ENCODE measurements at regions not wholly inside any gene's neighbourhood (a gene's known extent, or its start where the extent isn't known, plus 50 kb on each side); places are given as distances from the start of the nearest gene placed in this dataset.

DNA sequence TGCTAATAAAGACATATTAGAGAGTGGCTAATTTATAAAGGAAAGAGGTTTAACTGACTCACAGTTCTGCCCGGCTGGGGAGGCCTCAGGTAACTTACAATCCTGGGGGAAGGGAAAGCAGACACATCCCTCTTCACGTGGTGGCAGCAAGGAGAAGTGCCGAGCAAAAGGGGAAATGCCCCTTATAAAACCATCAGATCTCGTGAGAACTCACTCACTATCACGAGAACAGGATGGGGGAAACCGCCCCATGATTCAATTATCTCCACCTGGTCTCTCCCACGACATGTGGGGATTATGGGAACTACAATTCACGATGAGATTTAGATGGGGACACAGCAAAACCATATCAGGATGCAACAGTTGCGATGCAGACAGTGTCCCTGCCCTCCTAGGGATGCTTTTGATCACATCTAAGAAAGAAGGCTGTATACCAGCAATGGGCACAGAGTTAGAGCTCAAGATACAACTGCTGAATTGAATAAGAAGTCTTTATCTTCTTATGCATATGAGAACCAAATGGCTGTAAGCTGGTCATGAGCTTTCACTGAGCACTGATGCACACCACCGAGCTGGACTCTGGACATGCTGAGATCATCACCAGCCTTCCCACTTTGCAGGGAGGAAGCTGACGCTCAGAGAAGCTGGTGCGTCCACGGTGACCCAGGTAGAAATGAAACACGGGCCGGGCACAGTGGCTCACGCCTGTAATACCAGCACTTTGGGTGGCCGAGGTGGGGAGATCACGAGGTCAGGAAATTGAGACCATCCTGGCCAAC is 255.2 kb downstream of the MN1 start:
- no peak for TF ChIP-seq POLR2A (IDR thresholded peaks at IDR 0.05; ENCODE audit: low read depth, low read length)
- no peak for DNase-seq (ENCODE audit: insufficient read length, low spot score)
- FAIRE-seq, result no peak

DNA sequence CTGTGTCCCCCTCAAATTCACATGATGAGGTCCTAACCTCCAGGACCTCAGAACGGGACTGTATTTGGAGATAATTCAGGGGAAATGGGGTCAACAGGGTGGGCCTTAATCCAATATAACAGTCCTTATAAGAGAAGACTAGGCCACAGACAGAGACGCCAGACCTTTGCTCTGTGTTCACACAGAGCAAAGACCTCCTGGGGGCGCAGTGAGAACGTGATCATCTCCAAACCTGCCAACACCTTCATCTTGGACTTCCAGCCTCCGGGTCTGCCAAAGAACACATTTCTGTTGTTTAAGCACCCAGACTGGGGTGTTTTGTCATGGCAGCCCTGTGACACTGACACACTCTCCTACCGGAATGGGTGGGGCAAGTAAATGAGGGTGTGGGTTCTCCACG is 250.2 kb downstream of the MN1 start:
- no peak for TF ChIP-seq POLR2A (IDR thresholded peaks at IDR 0.05; ENCODE audit: low read depth, low read length)

DNA sequence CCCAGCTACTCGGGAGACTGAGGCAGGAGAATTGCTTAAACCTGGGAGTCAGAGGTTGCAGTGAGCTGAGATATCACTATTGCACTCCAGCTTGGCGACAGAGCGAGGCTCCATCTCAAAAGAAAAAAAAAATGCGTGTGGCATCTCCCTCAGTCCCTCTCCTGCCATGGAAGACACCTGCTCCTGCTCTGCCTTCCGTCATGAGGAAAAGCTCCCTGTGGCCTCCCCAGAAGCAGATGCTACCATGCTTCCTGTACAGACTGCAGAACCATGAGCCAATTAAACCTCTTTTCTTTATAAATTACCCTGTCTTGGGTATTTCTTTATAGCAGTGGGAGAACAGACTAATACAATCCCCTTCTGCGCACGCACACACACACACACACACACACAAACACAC is 249.4 kb downstream of the MN1 start:
- no peak for TF ChIP-seq POLR2A (IDR thresholded peaks at IDR 0.05; ENCODE audit: low read depth, low read length)
- FAIRE-seq (no peak), DNase-seq (ENCODE audit: insufficient read length, low spot score) (no peak)

More for the DNA sequence above, 250.2 kb downstream of the MN1 start:
- no peak for DNase-seq (ENCODE audit: insufficient read length, low spot score)
- no peak for FAIRE-seq

DNA sequence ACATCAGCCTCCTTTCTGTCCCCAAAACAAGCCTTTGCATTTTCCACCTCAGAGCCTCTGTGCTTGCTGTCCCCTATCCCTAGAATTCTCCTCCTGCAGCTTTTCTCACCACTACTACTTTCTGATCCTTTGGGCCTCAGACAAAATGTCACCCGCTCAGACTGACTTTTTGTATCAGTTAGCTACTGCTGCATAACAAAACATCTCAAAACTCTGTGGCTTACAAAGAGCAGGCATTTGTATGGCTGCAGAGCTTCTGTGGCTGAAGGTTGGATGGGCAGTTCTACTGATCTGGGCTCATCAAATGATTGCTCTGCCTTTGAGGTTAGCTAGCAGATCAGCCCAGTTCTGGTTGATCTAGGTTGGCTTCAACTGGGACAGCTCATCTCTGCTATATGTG is 248.7 kb downstream of the MN1 start:
- DNase-seq (ENCODE audit: insufficient read length, low spot score), result no peak
- no peak for TF ChIP-seq POLR2A (IDR thresholded peaks at IDR 0.05; ENCODE audit: low read depth, low read length)
- no peak for FAIRE-seq

DNA sequence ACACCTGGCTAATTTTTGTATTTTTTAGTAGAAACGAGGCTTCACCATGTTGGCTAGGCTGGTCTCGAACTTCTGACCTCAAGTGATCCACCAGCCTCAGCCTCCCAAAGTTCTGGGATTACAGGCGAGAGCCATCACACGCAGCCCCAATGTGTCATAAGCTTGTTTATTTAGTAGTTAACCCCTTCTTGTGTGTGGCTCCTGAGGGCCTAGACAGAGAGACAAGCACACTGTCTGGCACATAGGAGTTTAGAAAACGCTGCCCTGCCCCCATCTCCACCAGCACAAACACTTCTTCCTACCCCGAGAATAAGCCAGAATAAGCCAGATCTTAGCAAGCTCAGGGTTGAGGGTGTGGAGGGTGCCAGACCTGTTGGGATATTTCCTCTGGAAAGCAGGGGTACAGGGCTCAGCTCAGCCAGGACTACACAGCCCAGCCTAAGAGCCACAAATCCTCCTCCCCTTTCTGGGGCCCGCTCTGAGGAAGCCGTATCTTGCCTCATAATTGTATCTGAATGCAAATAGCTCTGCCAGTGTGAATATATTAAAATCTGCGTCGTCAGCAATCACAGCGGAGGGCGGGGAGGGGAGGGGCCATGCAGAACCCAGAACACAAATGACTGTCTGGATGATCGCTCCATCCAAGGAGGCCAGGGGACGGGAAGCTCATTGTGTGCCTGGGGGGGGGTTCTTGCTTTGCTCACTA is 247.3 kb downstream of the MN1 start:
- DNase-seq (ENCODE audit: insufficient read length, low spot score) (no peak), FAIRE-seq (no peak)
- no peak for TF ChIP-seq POLR2A (IDR thresholded peaks at IDR 0.05; ENCODE audit: low read depth, low read length)

DNA sequence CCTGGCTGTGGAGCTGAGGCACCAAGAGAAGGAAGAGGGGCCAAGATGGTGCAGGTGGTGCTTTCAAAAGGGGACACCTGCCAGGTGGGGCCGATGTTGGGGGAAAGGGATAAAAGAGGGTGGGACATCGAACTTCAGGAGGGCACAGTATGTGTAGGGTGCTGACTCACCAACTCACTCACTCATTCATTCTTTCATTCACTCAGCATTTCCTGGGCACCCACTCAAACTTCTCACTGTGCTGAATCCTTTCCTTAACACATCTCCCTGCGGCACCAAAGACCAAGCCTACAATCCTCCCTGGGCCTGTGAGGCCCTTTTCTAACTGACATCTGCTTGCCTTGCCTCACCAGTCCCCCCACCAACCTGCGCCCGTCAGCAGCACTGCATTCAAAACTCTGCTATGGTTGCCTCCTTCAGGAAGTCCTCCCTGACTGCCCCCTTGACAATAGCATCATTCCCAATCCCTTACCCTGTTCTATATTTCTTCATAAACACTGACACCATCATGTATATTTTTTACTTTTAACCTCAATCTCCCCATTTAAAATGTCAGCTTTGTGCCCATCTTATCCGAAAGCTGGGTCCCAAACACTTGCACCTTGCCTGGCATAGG is 246.6 kb downstream of the MN1 start:
- TF ChIP-seq POLR2A (IDR thresholded peaks at IDR 0.05; ENCODE audit: low read depth, low read length), result no peak
- no peak for DNase-seq (ENCODE audit: insufficient read length, low spot score)
- FAIRE-seq, result no peak

DNA sequence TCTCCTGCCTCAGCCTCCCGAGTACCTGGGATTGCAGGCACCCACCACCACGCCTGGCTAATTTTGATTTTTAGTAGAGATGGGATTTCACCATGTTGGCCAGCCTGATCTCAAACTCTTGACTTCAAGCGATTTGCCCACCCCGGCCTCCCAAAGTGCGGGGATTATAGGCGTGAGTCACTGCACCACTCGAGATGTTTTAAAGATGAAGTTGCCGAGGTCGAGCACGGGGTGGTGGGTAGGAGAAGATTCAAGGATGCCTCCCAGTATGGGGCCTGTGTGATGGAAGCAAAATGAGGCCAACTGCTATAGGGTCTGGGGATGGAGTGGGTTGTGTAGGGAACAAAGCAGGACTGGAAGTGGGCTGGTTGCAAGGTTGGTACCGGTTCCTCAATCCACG is 245.2 kb downstream of the MN1 start:
- no peak for FAIRE-seq
- no peak for TF ChIP-seq POLR2A (IDR thresholded peaks at IDR 0.05; ENCODE audit: low read depth, low read length)
- no peak for DNase-seq (ENCODE audit: insufficient read length, low spot score)

DNA sequence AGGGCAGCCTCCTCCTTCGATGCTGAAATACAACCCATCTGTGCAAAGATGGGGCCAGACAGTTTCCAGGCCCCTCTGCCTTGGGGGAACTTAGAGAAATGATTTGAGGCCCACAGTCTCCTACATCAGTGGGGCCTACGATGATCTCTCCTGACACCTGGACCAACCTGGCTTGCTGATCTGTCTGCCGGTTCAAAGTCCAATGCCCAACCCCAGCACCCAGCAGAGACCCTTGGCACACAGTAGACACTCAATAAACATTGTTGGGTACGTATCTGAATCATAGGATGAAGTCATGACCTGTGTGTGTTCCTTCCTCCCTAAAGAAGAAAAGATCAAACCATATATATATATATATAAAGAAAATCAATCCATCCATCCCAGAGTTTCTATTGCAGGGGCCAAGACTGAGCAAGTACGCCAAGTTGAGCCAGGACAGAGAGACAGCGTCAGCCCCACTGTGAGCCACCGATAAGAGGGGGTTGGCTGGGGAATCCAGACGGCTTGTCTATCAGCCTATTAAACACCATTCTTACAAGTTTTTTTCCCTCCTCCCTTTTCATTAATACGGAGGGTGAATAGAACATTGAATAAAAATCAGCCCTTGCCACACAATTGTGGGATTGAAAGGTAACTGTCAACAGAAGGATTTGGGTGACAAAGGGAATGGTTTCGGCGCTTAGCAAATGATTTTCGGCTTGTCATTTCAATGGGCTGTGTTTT is 244.1 kb downstream of the MN1 start:
- no peak for DNase-seq (ENCODE audit: insufficient read length, low spot score)
- TF ChIP-seq POLR2A (IDR thresholded peaks at IDR 0.05; ENCODE audit: low read depth, low read length), result no peak
- no peak for FAIRE-seq

DNA sequence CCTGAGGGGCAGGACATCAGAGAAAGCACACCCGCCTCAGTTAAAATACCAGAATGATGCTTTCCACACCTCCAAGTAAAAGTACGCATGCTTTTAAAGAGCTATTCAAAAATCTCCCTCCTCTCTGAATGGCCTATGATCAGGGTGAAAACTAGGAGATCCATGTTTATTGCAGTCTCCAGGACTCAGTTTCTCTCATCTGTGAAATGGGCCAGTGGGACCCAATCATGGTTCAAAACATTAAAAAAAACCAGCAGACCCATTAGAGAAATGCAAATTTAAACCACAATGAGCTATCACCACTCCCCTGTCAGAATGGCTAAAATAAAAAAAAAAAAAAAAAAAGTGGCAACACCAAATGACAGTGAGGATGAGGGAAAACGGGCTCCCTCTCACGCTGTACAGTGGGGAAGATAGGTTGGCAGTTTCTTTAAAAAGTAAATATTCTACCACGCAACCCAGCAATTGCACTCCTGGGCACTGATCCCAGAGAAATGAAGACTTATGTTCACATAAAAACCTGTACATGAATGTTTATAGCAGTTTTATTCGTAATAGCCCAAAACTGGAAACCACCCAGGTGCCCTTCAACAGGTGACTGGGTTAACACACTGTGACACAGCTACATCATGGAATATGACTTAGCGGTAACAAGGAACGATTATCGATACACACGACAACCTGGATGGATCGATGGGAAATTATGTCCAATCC is 242.7 kb downstream of the MN1 start:
- no peak for DNase-seq (ENCODE audit: insufficient read length, low spot score)
- no peak for FAIRE-seq
- no peak for TF ChIP-seq POLR2A (IDR thresholded peaks at IDR 0.05; ENCODE audit: low read depth, low read length)

DNA sequence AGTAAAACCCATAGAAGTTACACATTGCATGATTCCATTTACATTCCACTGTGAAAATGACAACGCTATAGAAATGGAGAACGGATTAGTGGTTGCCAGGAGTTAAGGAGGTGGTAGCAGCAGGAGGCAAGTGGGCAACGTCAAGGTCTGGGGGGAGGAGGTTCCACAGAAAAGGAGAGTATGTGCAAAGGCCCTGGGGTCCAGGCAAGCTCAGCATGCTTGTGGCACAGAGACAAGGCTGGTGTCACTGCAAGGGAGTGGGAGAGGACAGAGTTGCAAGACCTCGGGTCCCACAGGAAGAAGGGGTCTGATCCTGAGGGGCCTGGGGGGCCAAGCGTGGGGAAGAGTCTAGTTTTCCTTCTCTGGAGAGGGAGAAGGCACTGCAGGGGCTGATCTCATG is 240.8 kb downstream of the MN1 start:
- no peak for TF ChIP-seq POLR2A (IDR thresholded peaks at IDR 0.05; ENCODE audit: low read depth, low read length)
- no peak for FAIRE-seq
- no peak for DNase-seq (ENCODE audit: insufficient read length, low spot score)

DNA sequence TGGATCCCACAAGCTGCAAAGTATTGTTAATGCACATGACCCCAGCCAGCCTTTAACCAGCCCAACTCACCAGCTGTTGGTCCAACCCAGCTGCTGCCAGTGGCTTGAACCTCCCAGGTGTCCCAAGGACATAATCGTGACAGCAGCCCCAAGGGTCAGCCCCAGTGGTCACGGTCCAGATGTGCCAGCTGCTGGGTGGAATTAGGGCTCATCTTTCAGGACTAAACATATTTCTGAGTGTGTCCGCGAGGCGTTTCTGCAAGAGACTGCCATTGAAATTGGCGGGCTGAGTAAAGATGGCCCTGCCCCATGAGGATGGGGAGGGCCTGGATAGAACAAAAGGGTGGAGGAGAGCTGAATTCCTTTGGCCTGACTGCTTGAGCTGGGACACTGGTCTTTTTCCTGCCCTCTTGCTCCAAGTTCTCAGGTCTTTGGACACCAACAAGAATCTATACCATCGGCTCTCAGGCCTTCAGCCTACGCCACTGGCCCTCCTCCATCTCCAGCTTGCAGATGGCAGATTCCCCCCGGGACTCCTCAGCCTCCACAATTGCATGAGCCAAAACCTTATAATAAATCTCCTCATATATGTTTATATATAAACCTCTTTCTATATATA is 240.2 kb downstream of the MN1 start:
- DNase-seq (ENCODE audit: insufficient read length, low spot score), result no peak
- no peak for FAIRE-seq
- no peak for TF ChIP-seq POLR2A (IDR thresholded peaks at IDR 0.05; ENCODE audit: low read depth, low read length)

DNA sequence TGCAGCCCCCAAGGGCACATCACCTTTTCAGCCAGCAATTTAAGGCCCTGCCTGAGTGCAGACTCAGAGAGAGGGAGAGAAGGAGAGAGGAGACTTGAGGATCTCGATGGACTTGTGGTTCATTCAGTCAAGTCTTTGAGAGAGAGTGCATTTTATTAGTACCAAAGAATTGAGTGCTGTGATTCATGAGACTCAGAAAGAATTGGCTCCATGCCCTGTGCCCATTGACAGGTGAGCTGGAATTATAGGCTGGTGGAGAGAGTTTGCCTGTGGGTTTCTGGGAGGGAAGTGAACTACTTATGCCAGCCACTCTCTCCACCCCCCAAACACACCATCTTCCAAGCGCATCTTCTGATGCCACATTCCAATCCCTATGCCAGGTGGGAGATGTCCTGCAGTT is 236.8 kb downstream of the MN1 start:
- no peak for TF ChIP-seq POLR2A (IDR thresholded peaks at IDR 0.05; ENCODE audit: low read depth, low read length)
- FAIRE-seq, result no peak

DNA sequence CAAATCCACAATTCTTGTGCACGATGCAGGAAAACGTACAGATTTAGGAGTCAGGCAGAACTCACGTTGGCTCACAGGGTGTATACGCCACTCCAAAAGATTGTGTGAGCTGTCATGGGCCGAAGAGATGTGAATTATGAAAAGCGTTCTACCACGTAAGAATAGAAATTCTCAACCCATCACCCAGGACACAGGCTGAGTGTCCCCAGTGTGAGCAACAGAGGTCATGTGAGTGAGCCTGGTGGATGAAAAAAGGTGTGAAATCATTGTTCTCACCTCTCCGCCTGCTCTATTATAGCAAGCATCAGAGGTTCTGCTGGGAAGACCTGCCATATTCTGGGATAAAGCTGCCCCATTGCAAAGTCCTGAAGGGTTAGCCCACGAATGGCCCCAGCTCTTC is 235.0 kb downstream of the MN1 start:
- no peak for TF ChIP-seq POLR2A (IDR thresholded peaks at IDR 0.05; ENCODE audit: low read depth, low read length)
- FAIRE-seq (no peak), DNase-seq (ENCODE audit: insufficient read length, low spot score) (no peak)

More for the DNA sequence above, 236.8 kb downstream of the MN1 start:
- DNase-seq (ENCODE audit: insufficient read length, low spot score), result no peak
